Heart left ventricle (tissue), 13 donors: ENCODE measurements at regions not wholly inside any gene's neighbourhood (a gene's known extent, or its start where the extent isn't known, plus 50 kb on each side); places are given as distances from the start of the nearest gene placed in this dataset.

Experiments
- CTCF ChIP-seq, 12 donors: fragments of 200-600 bp; sonication (generic) in 4 of 12; IDR thresholded peaks; one replicate each; pipeline versions ENCODE4 v1.5.0 to v1.8.0; 2018 to 2022; ENCODE audit warnings: antibody characterized with exemption in 12 of 12, mild to moderate bottlenecking in 5 of 12
- POLR2A ChIP-seq, 2 donors: fragments of 450-650 bp; IDR thresholded peaks; one replicate each; pipeline ENCODE4 v1.6.1; 2017; ENCODE audit warnings: antibody characterized with exemption in 2 of 2, mild to moderate bottlenecking in 2 of 2, moderate library complexity in 2 of 2
- donor health status: ischemic (EF 13 %, LVEDD 7.1; RV severe dilation, severe dysfunction).
- donor health status: DM: no; HTN: yes; CAD: no.
- donor health status: DM: no; HTN: no; CAD: no.
- donor health status: ischemic (EF 25% LVEDD 6.9; RV normal size, moderate dysfunction).
- donor health status: ischemic (EF 25% LVEDD 5.7; RV mildly dilated, moderate dysfunction).
- donor health status: ischemic (EF 35%, LVEDD 5.7; RV mildly dilated, moderate dysfunction).
- donor health status: nonischemic (EF 11% LVEDD 7.7; RV severe dilation, severe dysfunction).
- donor health status: DM: yes; HTN: yes; CAD: no.
- donor health status: PGD.
- donor health status: ischemic (EF 29% LVEDD 5.4; RV normal size, mild dysfunction).
- donor health status: nonischemic (EF 23%, LVEDD 6.1; RV moderate dilation, normal function).

- TF ChIP-seq CTCF (IDR thresholded peaks at IDR 0.05) (no peak), POLR2A (IDR thresholded peaks at IDR 0.05) (no peak)
Observed at GRCh38 chr5:93829346-93829745, 87.9 kb upstream of the POU5F2 start.
